ENCODE measurements at regions not wholly inside any gene's neighbourhood (a gene's known extent, or its start where the extent isn't known, plus 50 kb on each side); places are given as distances from the start of the nearest gene placed in this dataset.
"Not testable (repeated sequence)": the region's sequence is repeated elsewhere in the genome, so short reads cannot be mapped to it uniquely, and the experiment has no call there.

- not testable (repeated sequence) for H3K27ac ChIP-seq; H3K27me3 ChIP-seq (ENCODE audit: insufficient read depth, low read depth, severe bottlenecking); H3K36me3 ChIP-seq; DNase-seq; H3K9me3 ChIP-seq (ENCODE audit: severe bottlenecking); H3K4me3 ChIP-seq (ENCODE audit: low read depth, low read length)
Observed at GRCh38 chrY:10958122-10958521, 1430.4 kb downstream of the TSPY10 start.

GRCh38 chrY:10973422-10973821 is 1445.7 kb downstream of the TSPY10 start:
- no peaks in the 10 kb centered on the region for H3K9me3 ChIP-seq (ENCODE audit: severe bottlenecking)
- no peak for TF ChIP-seq CTCF (IDR thresholded peaks at IDR 0.05; ENCODE audit: low read depth, low read length)
- DNase-seq, result no peak
- no peak overlapping the region for H3K27ac ChIP-seq
- H3K36me3 ChIP-seq, result no peaks in the 10 kb centered on the region
- H3K4me3 ChIP-seq (ENCODE audit: low read depth, low read length), result no peak overlapping the region
- H3K27me3 ChIP-seq (ENCODE audit: insufficient read depth, low read depth, severe bottlenecking), result no peaks in the 10 kb centered on the region

- Histone ChIP-seq H3K27ac (no peak overlapping the region), H3K36me3 (no peaks in the 10 kb centered on the region), H3K9me3 (ENCODE audit: severe bottlenecking) (no peaks in the 10 kb centered on the region), H3K27me3 (ENCODE audit: insufficient read depth, low read depth, severe bottlenecking) (no peaks in the 10 kb centered on the region), H3K4me3 (ENCODE audit: low read depth, low read length) (no peak overlapping the region)
- DNase-seq, result no peak
- TF ChIP-seq CTCF (IDR thresholded peaks at IDR 0.05; ENCODE audit: low read depth, low read length), result no peak
Observed at GRCh38 chrY:10986655-10987054, 1459.0 kb downstream of the TSPY10 start.

- no peak for DNase-seq
- TF ChIP-seq CTCF (IDR thresholded peaks at IDR 0.05; ENCODE audit: low read depth, low read length), result no peak
- no peaks in the 10 kb centered on the region for H3K9me3 ChIP-seq (ENCODE audit: severe bottlenecking)
Observed at GRCh38 chrY:10987626-10988025, 1459.9 kb downstream of the TSPY10 start.

GRCh38 chrY:10993955-10994354 is 1466.3 kb downstream of the TSPY10 start:
- H3K36me3 ChIP-seq, result no peaks in the 10 kb centered on the region
- no peaks in the 10 kb centered on the region for H3K27me3 ChIP-seq (ENCODE audit: insufficient read depth, low read depth, severe bottlenecking)
- H3K9me3 ChIP-seq (ENCODE audit: severe bottlenecking), result no peaks in the 10 kb centered on the region
- TF ChIP-seq CTCF (IDR thresholded peaks at IDR 0.05; ENCODE audit: low read depth, low read length), result no peak
- no peak overlapping the region for H3K27ac ChIP-seq
- no peak overlapping the region for H3K4me3 ChIP-seq (ENCODE audit: low read depth, low read length)
- no peak for DNase-seq

More at GRCh38 chrY:10987626-10988025, 1459.9 kb downstream of the TSPY10 start:
- no peaks in the 10 kb centered on the region for H3K27me3 ChIP-seq (ENCODE audit: insufficient read depth, low read depth, severe bottlenecking)
- H3K27ac ChIP-seq, result no peak overlapping the region
- H3K36me3 ChIP-seq, result no peaks in the 10 kb centered on the region
- no peak overlapping the region for H3K4me3 ChIP-seq (ENCODE audit: low read depth, low read length)

GRCh38 chrY:10999715-11000114 is 1472.0 kb downstream of the TSPY10 start:
- H3K27me3 ChIP-seq (ENCODE audit: insufficient read depth, low read depth, severe bottlenecking); H3K4me3 ChIP-seq (ENCODE audit: low read depth, low read length); H3K27ac ChIP-seq; DNase-seq; H3K36me3 ChIP-seq; H3K9me3 ChIP-seq (ENCODE audit: severe bottlenecking): not testable (repeated sequence)

- not testable (repeated sequence) for H3K36me3 ChIP-seq; DNase-seq; H3K27ac ChIP-seq; H3K9me3 ChIP-seq (ENCODE audit: severe bottlenecking); H3K27me3 ChIP-seq (ENCODE audit: insufficient read depth, low read depth, severe bottlenecking); H3K4me3 ChIP-seq (ENCODE audit: low read depth, low read length)
Observed at GRCh38 chrY:11014229-11014628, 1486.5 kb downstream of the TSPY10 start.
